HCT116 (cell line): ENCODE measurements at regions not wholly inside any gene's neighbourhood (a gene's known extent, or its start where the extent isn't known, plus 50 kb on each side); places are given as distances from the start of the nearest gene placed in this dataset.

Experiments used
- ATAC-seq: fragments of 200-7000 bp; cut with Tn5 transposase; 2 replicates; pipeline ENCODE4 v1.9.1; 2020; ENCODE audit warnings: mild to moderate bottlenecking, moderate library complexity
- BruUV-seq: library from RNA; stranded (reverse); fragments of 400-500 nt; replicated peaks from 2 replicates; lab custom pipeline; 2021; lab: Mats Ljungman, UMichigan
- CTCF ChIA-PET: fragments of 300-600 bp; sonication (Branson Sonifier 250); formaldehyde crosslinking; loops from one replicate; lab custom pipeline; 2021; ENCODE audit warnings: antibody characterized with exemption; lab: Charles Lee
- POLR2A ChIA-PET: fragments of 300-600, 350-600 bp; sonication (Branson Sonifier 250); formaldehyde crosslinking; loops from one replicate; lab custom pipeline; 2021; ENCODE audit warnings: antibody characterized with exemption; lab: Charles Lee
- RAD21 ChIA-PET, 2 experiments: fragments of 300-600 bp; sonication (Branson Sonifier 250); formaldehyde crosslinking; loops; one replicate each; lab custom pipeline; 2023; ENCODE audit warnings: low total read pairs in 2 of 2; ENCODE audit not compliant: uncharacterized antibody in 2 of 2, unreplicated experiment in 2 of 2, low non-redundant PET in 1 of 2; lab: Charles Lee
- DNase-seq: peaks from one replicate; pipeline ENCODE4 v3.0.0-alpha.2; 2010; ENCODE audit warnings: low read depth, low spot score
- H2AFZ ChIP-seq: fragments of 200-600 bp; shearing (Covaris generic), sonication (generic); 2 replicates; pipeline ENCODE4 v1.6.1; 2017; ENCODE audit warnings: low read depth, mixed run types, mixed read lengths, antibody characterized with exemption, low read length; ENCODE audit not compliant: poor library complexity, severe bottlenecking
- H3K27ac ChIP-seq: 2 replicates; pipeline ENCODE4 v1.5.1; 2012; ENCODE audit warnings: low read depth, low read length
- H3K27me3 ChIP-seq: fragments of 200-600 bp; sonication (generic); 2 replicates; pipeline ENCODE4 v1.6.1; 2016; ENCODE audit warnings: mixed run types, low read length, mixed read lengths; ENCODE audit not compliant: insufficient read depth
- H3K36me3 ChIP-seq, 2 experiments: fragments of 200-500 bp in 1 of 2; fragments of 200-600 bp in 1 of 2; sonication (Bioruptor generic) in 1 of 2; sonication (generic) in 1 of 2; 2 replicates each; pipeline versions ENCODE4 v1.5.1 to v1.6.1; 2014 to 2016; ENCODE audit warnings: low read length in 2 of 2, inconsistent platforms in 1 of 2, mixed read lengths in 1 of 2, mixed run types in 1 of 2; ENCODE audit not compliant: insufficient read depth in 2 of 2, control insufficient read depth in 1 of 2
- H3K4me1 ChIP-seq, 2 experiments: fragments of 200-600 bp in 1 of 2; sonication (generic) in 1 of 2; 2 replicates each; pipeline versions ENCODE4 v1.5.1 to v1.6.1; 2012 to 2017; ENCODE audit warnings: low read length in 2 of 2, inconsistent platforms in 1 of 2, mild to moderate bottlenecking in 1 of 2, mixed read lengths in 1 of 2, mixed run types in 1 of 2, moderate library complexity in 1 of 2; ENCODE audit not compliant: insufficient read depth in 2 of 2, control insufficient read depth in 1 of 2
- H3K4me2 ChIP-seq: fragments of 200-600 bp; sonication (generic); 2 replicates; pipeline ENCODE4 v1.6.1; 2017; ENCODE audit warnings: mixed run types, low read length, mixed read lengths
- H3K4me3 ChIP-seq, 2 experiments: fragments of 200-600 bp in 1 of 2; sonication (generic) in 1 of 2; replicated peaks in 1 of 2; 2 replicates each; pipeline ENCODE4 v1.5.1; 2011 to 2016; ENCODE audit warnings: low read length in 2 of 2, control low read depth in 1 of 2, low read depth in 1 of 2, mild to moderate bottlenecking in 1 of 2, mixed read lengths in 1 of 2, mixed run types in 1 of 2
- H3K79me2 ChIP-seq: fragments of 200-600 bp; sonication (generic); 2 replicates; pipeline ENCODE4 v1.6.1; 2017; ENCODE audit warnings: mild to moderate bottlenecking, mixed run types, low read length, moderate library complexity, mixed read lengths; ENCODE audit not compliant: insufficient read depth
- H3K9ac ChIP-seq: fragments of 200-600 bp; sonication (generic); 2 replicates; pipeline ENCODE4 v1.6.1; 2016; ENCODE audit warnings: low read length, mixed read lengths
- H3K9me2 ChIP-seq: fragments of 200-600 bp; sonication (generic), shearing (Covaris generic); 2 replicates; pipeline ENCODE4 v1.6.1; 2017; ENCODE audit warnings: mixed run types, mild to moderate bottlenecking, moderate library complexity; ENCODE audit not compliant: insufficient read depth
- H3K9me3 ChIP-seq, 2 experiments: fragments of 200-500 bp in 1 of 2; fragments of 200-600 bp in 1 of 2; sonication (Bioruptor generic) in 1 of 2; sonication (generic) in 1 of 2; 2 replicates each; pipeline ENCODE4 v1.6.1; 2014 to 2017; ENCODE audit warnings: low read length in 2 of 2, mixed read lengths in 2 of 2, inconsistent platforms in 1 of 2, low read depth in 1 of 2, mild to moderate bottlenecking in 1 of 2, mixed run types in 1 of 2, moderate library complexity in 1 of 2; ENCODE audit not compliant: control insufficient read depth in 1 of 2, insufficient read depth in 1 of 2
- H4K20me1 ChIP-seq: fragments of 200-600 bp; sonication (generic), shearing (Covaris generic); 2 replicates; pipeline ENCODE4 v1.6.1; 2017; ENCODE audit warnings: mixed run types, mild to moderate bottlenecking, moderate library complexity; ENCODE audit not compliant: insufficient read depth
- ATF3 ChIP-seq: IDR thresholded peaks from 2 replicates; pipeline ENCODE4 v1.6.1; 2012
- CBX3 ChIP-seq: IDR thresholded peaks from 2 replicates; pipeline ENCODE4 v1.6.1; 2012; ENCODE audit warnings: low read depth
- CEBPB ChIP-seq: IDR thresholded peaks from 2 replicates; pipeline ENCODE4 v1.6.1; 2012; ENCODE audit warnings: low read depth
- CTCF ChIP-seq, 3 experiments: fragments of 200-600 bp in 1 of 3; sonication (generic) in 1 of 3; IDR thresholded peaks in 2 of 3; conservative IDR thresholded peaks in 1 of 3; 2 replicates each; pipeline ENCODE4 v1.5.1; 2012 to 2017; ENCODE audit warnings: low read depth in 2 of 3, low read length in 2 of 3, antibody characterized with exemption in 1 of 3, borderline replicate concordance in 1 of 3, control low read depth in 1 of 3, mild to moderate bottlenecking in 1 of 3, mixed read lengths in 1 of 3, mixed run types in 1 of 3, moderate library complexity in 1 of 3; ENCODE audit not compliant: insufficient read depth in 1 of 3
- FOSL1 ChIP-seq: IDR thresholded peaks from 2 replicates; pipeline ENCODE4 v1.6.1; 2012; ENCODE audit warnings: low read depth
- JUND ChIP-seq: IDR thresholded peaks from 2 replicates; pipeline ENCODE4 v1.6.1; 2012
- MAX ChIP-seq: IDR thresholded peaks from 2 replicates; pipeline ENCODE4 v1.6.1; 2012
- POLR2A ChIP-seq: IDR thresholded peaks from 2 replicates; pipeline ENCODE4 v1.7.0; 2011; ENCODE audit warnings: borderline replicate concordance; ENCODE audit not compliant: insufficient read depth, insufficient read length; ENCODE audit errors: extremely low read depth
- POLR2AphosphoS5 ChIP-seq: IDR thresholded peaks from 2 replicates; pipeline ENCODE4 v1.6.1; 2011; ENCODE audit warnings: mild to moderate bottlenecking, low read depth, low read length, moderate library complexity
- RAD21 ChIP-seq: IDR thresholded peaks from 2 replicates; pipeline ENCODE4 v1.6.1; 2012; ENCODE audit warnings: low read depth, mild to moderate bottlenecking
- SIN3A ChIP-seq: IDR thresholded peaks from 2 replicates; pipeline ENCODE4 v1.6.1; 2012; ENCODE audit warnings: low read depth
- SP1 ChIP-seq: IDR thresholded peaks from 2 replicates; pipeline ENCODE4 v1.6.1; 2012; ENCODE audit warnings: low read depth
- SRF ChIP-seq: IDR thresholded peaks from 2 replicates; pipeline ENCODE4 v1.6.1; 2012; ENCODE audit warnings: low read depth
- TCF7L2 ChIP-seq: IDR thresholded peaks from 2 replicates; pipeline ENCODE4 v1.7.0; 2011; ENCODE audit warnings: borderline replicate concordance, inconsistent platforms; ENCODE audit not compliant: insufficient read depth, insufficient read length; ENCODE audit errors: extremely low read depth
- YY1 ChIP-seq: IDR thresholded peaks from 2 replicates; pipeline ENCODE4 v1.6.1; 2011; ENCODE audit warnings: low read length, low read depth, moderate library complexity, mild to moderate bottlenecking; ENCODE audit not compliant: insufficient replicate concordance; ENCODE audit errors: extremely low read depth
- ZBTB33 ChIP-seq: IDR thresholded peaks from 2 replicates; pipeline ENCODE4 v1.6.1; 2011; ENCODE audit warnings: mild to moderate bottlenecking, low read length, moderate library complexity; ENCODE audit not compliant: insufficient replicate concordance; ENCODE audit errors: extremely low read depth
- ZFX ChIP-seq: fragments of 450-650 bp; IDR thresholded peaks from 2 replicates; pipeline ENCODE4 v1.6.1; 2017
- ZNF274 ChIP-seq: fragments of 200-500 bp; sonication (Bioruptor generic); IDR thresholded peaks from 2 replicates; pipeline ENCODE4 v1.6.1; 2014; ENCODE audit warnings: mild to moderate bottlenecking, low read depth, low read length, inconsistent platforms
- intact Hi-C: fragments of 100-400 bp; cut with micrococcal nuclease; formaldehyde crosslinking; loops from 2 replicates; pipeline ENCODE4 v1.10.0; 2022

- POLR2A ChIA-PET, result no interaction called here
- intact Hi-C loops, result no loop called here
- Histone ChIP-seq H3K4me1 (no peaks in the 10 kb centered on the region), H3K9ac (no peak overlapping the region), H3K27me3 (no peaks in the 10 kb centered on the region), H3K79me2 (no peaks in the 10 kb centered on the region), H3K27ac (no peak overlapping the region), H3K36me3 (no peaks in the 10 kb centered on the region), H3K9me2 (no peaks in the 10 kb centered on the region), H3K4me2 (no peak overlapping the region), H3K9me3 (no peaks in the 10 kb centered on the region), H3K4me3 (no peak overlapping the region), H4K20me1 (no peaks in the 10 kb centered on the region), H2AFZ (no peak overlapping the region)
- BruUV-seq, result no TSS peak
- ATAC-seq, result no peak
- RAD21 ChIA-PET, result no interaction called here
- no peak for DNase-seq
- CTCF ChIA-PET, result no interaction called here
- TF ChIP-seq FOSL1, result no peak
- no peak for TF ChIP-seq POLR2A
- no peak for TF ChIP-seq CEBPB
- TF ChIP-seq RAD21, result no peak
- no peak for TF ChIP-seq TCF7L2
- no peak for TF ChIP-seq ATF3
- TF ChIP-seq JUND, result no peak
- TF ChIP-seq SIN3A, result no peak
- TF ChIP-seq POLR2AphosphoS5, result no peak
- no peak for TF ChIP-seq SRF
- TF ChIP-seq YY1, result no peak
- TF ChIP-seq SP1, result no peak
- TF ChIP-seq CTCF (IDR thresholded peaks at IDR 0.05 in 2 of 3, conservative IDR thresholded peaks at IDR 0.05 in 1 of 3; ENCODE audit: borderline replicate concordance in 1 of 3, insufficient read depth in 1 of 3, low read depth in 2 of 3, low read length in 2 of 3), result no peak
- no peak for TF ChIP-seq ZFX
- no peak for TF ChIP-seq ZBTB33
- no peak for TF ChIP-seq MAX
- no peak for TF ChIP-seq CBX3
- no peak for TF ChIP-seq ZNF274
Observed at GRCh38 chr9:15369871-15370270, 52.8 kb upstream of the SNAPC3 start.
